SK-N-SH (cell line): ENCODE measurements at regions not wholly inside any gene's neighbourhood (a gene's known extent, or its start where the extent isn't known, plus 50 kb on each side); places are given as distances from the start of the nearest gene placed in this dataset.

Experiments used
- CTCF ChIA-PET: fragments of 300-600, 350-600 bp; formaldehyde crosslinking; extraction: SDS; loops from one replicate; lab custom pipeline; 2021; lab: Yijun Ruan, JAX
- POLR2A ChIA-PET: fragments of 350-600 bp; sonication (Branson Sonifier 250); formaldehyde crosslinking; extraction: SDS; loops from one replicate; lab custom pipeline; 2020; ENCODE audit warnings: antibody characterized with exemption, inconsistent platforms; lab: Yijun Ruan, JAX
- DNase-seq: peaks from one replicate; pipeline ENCODE4 v3.0.0; 2012
- H2AFZ ChIP-seq: fragments of 200-600 bp; sonication (generic); 2 replicates; pipeline ENCODE4 v1.8.1; 2016; ENCODE audit warnings: antibody characterized with exemption, mild to moderate bottlenecking, low read depth
- H3F3A ChIP-seq: fragments of 200-600 bp; sonication (generic); replicated peaks from 2 replicates; pipeline ENCODE3; 2016; ENCODE audit warnings: antibody characterized with exemption, mild to moderate bottlenecking; ENCODE audit not compliant: insufficient read depth
- H3K27ac ChIP-seq, 2 experiments: fragments of 200-500 bp in 1 of 2; fragments of 200-600 bp in 1 of 2; sonication (Bioruptor generic) in 1 of 2; sonication (generic), shearing (Covaris generic) in 1 of 2; 2 replicates each; pipeline versions ENCODE4 v1.5.1 to v1.6.1; 2014 to 2016; ENCODE audit warnings: low read depth in 2 of 2, inconsistent platforms in 1 of 2, low read length in 1 of 2, mild to moderate bottlenecking in 1 of 2, mixed read lengths in 1 of 2
- H3K27me3 ChIP-seq: fragments of 200-600 bp; sonication (generic), shearing (Covaris generic); 2 replicates; pipeline ENCODE4 v1.6.1; 2016; ENCODE audit warnings: mixed run types; ENCODE audit not compliant: insufficient read depth
- H3K36me3 ChIP-seq, 2 experiments: fragments of 200-500 bp in 1 of 2; fragments of 200-600 bp in 1 of 2; sonication (Bioruptor generic) in 1 of 2; sonication (generic) in 1 of 2; replicated peaks in 1 of 2; 2 replicates each; pipeline versions ENCODE3 to v1.5.1; 2014 to 2016; ENCODE audit warnings: low read length in 1 of 2, mild to moderate bottlenecking in 1 of 2; ENCODE audit not compliant: insufficient read depth in 2 of 2, control insufficient read depth in 1 of 2
- H3K4me1 ChIP-seq, 2 experiments: fragments of 200-500 bp in 1 of 2; fragments of 200-600 bp in 1 of 2; sonication (Bioruptor generic) in 1 of 2; sonication (generic), shearing (Covaris generic) in 1 of 2; 2 replicates each; pipeline versions ENCODE4 v1.5.1 to v1.6.1; 2014 to 2016; ENCODE audit warnings: low read depth in 1 of 2, low read length in 1 of 2, mixed run types in 1 of 2; ENCODE audit not compliant: insufficient read depth in 2 of 2, control insufficient read depth in 1 of 2
- H3K4me2 ChIP-seq: fragments of 200-600 bp; sonication (generic), shearing (Covaris generic); 2 replicates; pipeline ENCODE4 v1.6.1; 2017; ENCODE audit warnings: mixed run types
- H3K4me3 ChIP-seq, 2 experiments: fragments of 200-500 bp in 1 of 2; fragments of 200-600 bp in 1 of 2; sonication (Bioruptor generic) in 1 of 2; sonication (generic), shearing (Covaris generic) in 1 of 2; 2 replicates each; pipeline versions ENCODE4 v1.5.1 to v1.8.1; 2014 to 2016; ENCODE audit warnings: low read depth in 2 of 2, inconsistent platforms in 1 of 2, low read length in 1 of 2, mild to moderate bottlenecking in 1 of 2, mixed read lengths in 1 of 2, moderate library complexity in 1 of 2
- H3K79me2 ChIP-seq: fragments of 200-600 bp; sonication (generic); 2 replicates; pipeline ENCODE4 v1.8.1; 2017; ENCODE audit warnings: mild to moderate bottlenecking; ENCODE audit not compliant: insufficient read depth
- H3K9ac ChIP-seq: fragments of 200-600 bp; sonication (generic); 2 replicates; pipeline ENCODE4 v1.6.1; 2017; ENCODE audit warnings: mixed run types
- H3K9me2 ChIP-seq: fragments of 200-600 bp; sonication (generic); 2 replicates; pipeline ENCODE4 v1.6.1; 2017; ENCODE audit warnings: mixed run types
- H3K9me3 ChIP-seq: fragments of 200-600 bp; sonication (generic); 2 replicates; pipeline ENCODE4 v1.6.1; 2017; ENCODE audit warnings: mixed run types, mild to moderate bottlenecking, moderate library complexity
- H4K20me1 ChIP-seq: fragments of 200-600 bp; sonication (generic); 2 replicates; pipeline ENCODE4 v1.6.1; 2017; ENCODE audit warnings: mild to moderate bottlenecking, mixed run types; ENCODE audit not compliant: insufficient read depth
- CHD2 ChIP-seq: fragments of 150-350 bp; IDR thresholded peaks from 2 replicates; pipeline ENCODE4 v1.6.1; 2018; ENCODE audit warnings: low read length; ENCODE audit not compliant: partially characterized antibody
- ELF1 ChIP-seq: IDR thresholded peaks from 2 replicates; pipeline ENCODE4 v1.4.0; 2012
- EZH2phosphoT487 ChIP-seq: fragments of 200-600 bp; sonication (generic); IDR thresholded peaks from 2 replicates; pipeline ENCODE4 v1.6.1; 2017; ENCODE audit warnings: low read depth, mixed run types, mild to moderate bottlenecking, antibody characterized with exemption, moderate library complexity, borderline replicate concordance
- FOSL2 ChIP-seq: IDR thresholded peaks from 2 replicates; pipeline ENCODE4 v1.4.0; 2012; ENCODE audit warnings: low read depth, mild to moderate bottlenecking, moderate library complexity, borderline replicate concordance
- FOXJ3 ChIP-seq: sonication (generic); formaldehyde crosslinking; IDR thresholded peaks from 2 replicates; pipeline ENCODE4 v1.5.1; 2020; ENCODE audit warnings: mild to moderate bottlenecking, missing genetic modification reagents
- GABPA ChIP-seq: IDR thresholded peaks from 2 replicates; pipeline ENCODE4 v1.4.0; 2012; ENCODE audit warnings: low read depth, mild to moderate bottlenecking
- GATA2 ChIP-seq: sonication (generic); formaldehyde crosslinking; IDR thresholded peaks from 2 replicates; pipeline ENCODE4 v1.5.0; 2020; ENCODE audit warnings: mild to moderate bottlenecking, missing genetic modification reagents
- IRF3 ChIP-seq: fragments of 150-350 bp; IDR thresholded peaks from 2 replicates; pipeline ENCODE4 v1.6.1; 2016; ENCODE audit warnings: mild to moderate bottlenecking, low read depth, low read length
- MAX ChIP-seq: IDR thresholded peaks from 2 replicates; pipeline ENCODE4 v1.4.0; 2012; ENCODE audit warnings: low read depth
- POLR2AphosphoS5 ChIP-seq: IDR thresholded peaks from 2 replicates; pipeline ENCODE4 v1.6.1; 2012; ENCODE audit warnings: low read depth, low read length
- RCOR1 ChIP-seq: fragments of 150-350 bp; IDR thresholded peaks from 2 replicates; pipeline ENCODE4 v1.6.1; 2017; ENCODE audit warnings: antibody characterized with exemption, low read length
- SIN3A ChIP-seq: IDR thresholded peaks from 2 replicates; pipeline ENCODE4 v1.6.1; 2012; ENCODE audit warnings: low read depth, mild to moderate bottlenecking, low read length, moderate library complexity, borderline replicate concordance
- SMC3 ChIP-seq: IDR thresholded peaks from 2 replicates; pipeline ENCODE4 v1.6.1; 2012; ENCODE audit warnings: low read depth, low read length, improper control_type of control experiment
- TAF1 ChIP-seq: IDR thresholded peaks from 2 replicates; pipeline ENCODE4 v1.6.1; 2012; ENCODE audit warnings: low read depth, mild to moderate bottlenecking, low read length, moderate library complexity, borderline replicate concordance
- TCF12 ChIP-seq: IDR thresholded peaks from 2 replicates; pipeline ENCODE4 v1.4.0; 2012
- USF1 ChIP-seq: IDR thresholded peaks from 2 replicates; pipeline ENCODE4 v1.4.0; 2012; ENCODE audit warnings: low read depth, borderline replicate concordance
- USF2 ChIP-seq: fragments of 150-350 bp; IDR thresholded peaks from 2 replicates; pipeline ENCODE4 v1.6.1; 2017; ENCODE audit warnings: antibody characterized with exemption, low read length, low read depth, borderline replicate concordance
- YY1 ChIP-seq: IDR thresholded peaks from 2 replicates; pipeline ENCODE4 v1.4.0; 2012; ENCODE audit warnings: low read depth, mild to moderate bottlenecking
- WGBS: methylation state at CpG from one replicate; pipeline ENCODE4 v1.1.6; 2017; ENCODE audit warnings: low lambda C conversion rate; 5-methylcytosine and 5-hydroxymethylcytosine counted together

- H3K27ac ChIP-seq, result no peak overlapping the region
- ChIA-PET CTCF (interaction anchor here (0.9 to 1.6 kb wide), 2 partner anchors 29 to 245 kb away, joined by 3 read pairs; no protein-coding TSS in a partner anchor), POLR2A (no interaction called here)
- no peaks in the 10 kb centered on the region for H4K20me1 ChIP-seq
- WGBS, result 30% methylated on average over 6 of the region's 6 CpGs
- H3K27me3 ChIP-seq, result no peaks in the 10 kb centered on the region
- TF ChIP-seq MAX (no peak), TAF1 (no peak), USF1 (no peak), TCF12 (no peak), SMC3 (no peak), CHD2 (no peak), GABPA (no peak)
- no peaks in the 10 kb centered on the region for H3K4me1 ChIP-seq
- H3F3A ChIP-seq, result no peaks in the 10 kb centered on the region
- no peaks in the 10 kb centered on the region for H3K79me2 ChIP-seq
- H3K4me2 ChIP-seq, result no peak overlapping the region
- no peak for DNase-seq
- H2AFZ ChIP-seq, result no peak overlapping the region
- H3K4me3 ChIP-seq, result no peak overlapping the region
- no peaks in the 10 kb centered on the region for H3K9me2 ChIP-seq
- no peaks in the 10 kb centered on the region; the same call in 1 of the 2 replicates for H3K9me3 ChIP-seq
- no peak overlapping the region for H3K9ac ChIP-seq
- no peaks in the 10 kb centered on the region for H3K36me3 ChIP-seq
These were observed 99.9 kb upstream of the BAIAP2L1 start for GRCh38 chr7:98500764-98501163.

- Histone ChIP-seq H3K79me2 (no peaks in the 10 kb centered on the region), H3K9me2 (no peaks in the 10 kb centered on the region), H3F3A (no peaks in the 10 kb centered on the region), H3K4me3 (no peak overlapping the region), H3K4me2 (no peak overlapping the region), H3K27me3 (no peaks in the 10 kb centered on the region), H3K36me3 (no peaks in the 10 kb centered on the region), H2AFZ (no peak overlapping the region), H3K4me1 (no peaks in the 10 kb centered on the region), H3K9ac (no peak overlapping the region), H4K20me1 (no peaks in the 10 kb centered on the region), H3K27ac (no peak overlapping the region), H3K9me3 (no peaks in the 10 kb centered on the region; the same call in 1 of the 2 replicates)
- no peak for DNase-seq
- WGBS, result 9% methylated on average over 2 of the region's 2 CpGs
- TF ChIP-seq SIN3A, result no peak
- no peak for TF ChIP-seq FOSL2
- no peak for TF ChIP-seq USF2
- no peak for TF ChIP-seq POLR2AphosphoS5
- TF ChIP-seq IRF3, result no peak
- TF ChIP-seq TCF12, result no peak
- no peak for TF ChIP-seq RCOR1
- TF ChIP-seq ELF1, result no peak
- no peak for TF ChIP-seq YY1
- no peak for TF ChIP-seq EZH2phosphoT487
- no peak for TF ChIP-seq FOXJ3 (CRISPR knock-in tag)
- no peak for TF ChIP-seq GATA2 (CRISPR knock-in tag)
- ChIA-PET CTCF (interaction anchor here (0.9 kb wide), 1 partner anchor 340 kb away, joined by 3 read pairs; no protein-coding TSS in a partner anchor), POLR2A (no interaction called here)
These were observed 95.7 kb upstream of the BAIAP2L1 start for GRCh38 chr7:98496618-98497017.
